Vagina (tissue), 2 donors: ENCODE measurements at regions not wholly inside any gene's neighbourhood (a gene's known extent, or its start where the extent isn't known, plus 50 kb on each side); places are given as distances from the start of the nearest gene placed in this dataset.

Experiments
- CTCF ChIP-seq, 3 experiments: fragments of 450-650 bp in 2 of 3; fragments of 200-600 bp in 1 of 3; sonication (generic) in 1 of 3; IDR thresholded peaks; one replicate each; pipeline ENCODE4 v1.5.1; 2017 to 2019; ENCODE audit warnings: antibody characterized with exemption in 3 of 3, mild to moderate bottlenecking in 2 of 3, moderate library complexity in 2 of 3
- POLR2A ChIP-seq, 2 donors: fragments of 450-650 bp; IDR thresholded peaks; one replicate each; pipeline ENCODE4 v1.6.1; 2017; ENCODE audit warnings: antibody characterized with exemption in 2 of 2, mild to moderate bottlenecking in 2 of 2, moderate library complexity in 2 of 2
- POLR2AphosphoS5 ChIP-seq, 2 donors: sonication (generic); formaldehyde crosslinking; IDR thresholded peaks; one replicate each; pipeline ENCODE4 v1.9.0; 2017; ENCODE audit warnings: antibody characterized with exemption in 2 of 2, mild to moderate bottlenecking in 2 of 2, low read depth in 1 of 2; ENCODE audit not compliant: insufficient read depth in 1 of 2

GRCh38 chr4:157832596-157832995, 340.2 kb downstream of the GASK1B start:
- no peak for TF ChIP-seq CTCF (IDR thresholded peaks at IDR 0.05)
- TF ChIP-seq POLR2A (IDR thresholded peaks at IDR 0.05), result no peak
- TF ChIP-seq POLR2AphosphoS5 (IDR thresholded peaks at IDR 0.05; ENCODE audit: insufficient read depth in 1 of 2, low read depth in 1 of 2), result no peak
